Suprapubic skin (tissue), 4 donors: ENCODE measurements at regions not wholly inside any gene's neighbourhood (a gene's known extent, or its start where the extent isn't known, plus 50 kb on each side); places are given as distances from the start of the nearest gene placed in this dataset.
A peak's percentile ranks its signal among the peaks of the same experiment; 100 is the strongest.

Experiments used
- DNase-seq, 2 donors: peaks; one replicate each; pipeline ENCODE4 v3.0.0-alpha.2; 2019; ENCODE audit warnings: low spot score in 2 of 2
- H3K27ac ChIP-seq: fragments of 200-600 bp; sonication (generic); one replicate; pipeline ENCODE4 v1.5.1; 2019
- H3K27me3 ChIP-seq: fragments of 200-600 bp; sonication (generic); one replicate; pipeline ENCODE4 v1.5.1; 2019
- H3K36me3 ChIP-seq: fragments of 200-600 bp; sonication (generic); one replicate; pipeline ENCODE4 v1.5.1; 2019
- H3K4me1 ChIP-seq: fragments of 200-600 bp; sonication (generic); one replicate; pipeline ENCODE4 v1.5.1; 2019
- H3K4me3 ChIP-seq: fragments of 200-600 bp; sonication (generic); one replicate; pipeline ENCODE4 v1.5.1; 2019; ENCODE audit warnings: mild to moderate bottlenecking
- H3K9me3 ChIP-seq: fragments of 200-600 bp; sonication (generic); one replicate; pipeline ENCODE4 v1.5.1; 2019
- EP300 ChIP-seq: sonication (generic); formaldehyde crosslinking; IDR thresholded peaks from one replicate; pipeline ENCODE4 v1.6.1; 2017; ENCODE audit warnings: antibody characterized with exemption
- POLR2A ChIP-seq, 2 donors: fragments of 450-650 bp; IDR thresholded peaks; one replicate each; pipeline ENCODE4 v1.6.1; 2017; ENCODE audit warnings: antibody characterized with exemption in 2 of 2, mild to moderate bottlenecking in 2 of 2, moderate library complexity in 2 of 2
- POLR2AphosphoS5 ChIP-seq, 3 donors: sonication (generic); formaldehyde crosslinking; IDR thresholded peaks; one replicate each; pipeline ENCODE4 v1.6.1; 2017; ENCODE audit warnings: antibody characterized with exemption in 3 of 3
- whole genome bisulfite sequencing: methylation state at CpG from one replicate; pipeline ENCODE4 v1.1.5; 2018; 5-methylcytosine and 5-hydroxymethylcytosine counted together
- TF ChIP-seq, protein P1 (sequence below), 2 donors: fragments of 200-600 bp in 1 of 2; fragments of 450-650 bp in 1 of 2; sonication (generic) in 1 of 2; IDR thresholded peaks; one replicate each; pipeline ENCODE4 v1.5.1; 2016 to 2019; ENCODE audit warnings: antibody characterized with exemption in 2 of 2, mild to moderate bottlenecking in 1 of 2, moderate library complexity in 1 of 2

DNA sequence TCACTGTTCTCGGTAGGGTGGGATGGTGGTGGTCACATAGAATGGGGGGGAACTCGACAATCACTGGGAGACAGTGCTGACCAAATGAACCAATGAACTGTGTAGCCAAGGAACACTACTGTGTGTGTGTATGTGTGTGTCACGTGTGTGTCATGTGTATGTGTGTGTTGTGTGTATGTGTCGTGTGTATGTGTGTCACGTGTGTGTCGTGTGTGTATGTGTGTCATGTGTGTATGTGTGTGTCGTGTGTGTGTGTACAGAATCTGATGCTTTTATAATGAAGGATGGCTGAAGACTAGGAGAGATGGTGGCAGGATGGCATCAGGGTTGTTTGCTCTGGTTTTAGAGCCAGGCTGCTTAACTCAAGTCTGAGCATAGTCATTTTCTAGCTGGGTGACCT lies 99.1 kb upstream of the DUSP22 start:
- TF ChIP-seq POLR2A (IDR thresholded peaks at IDR 0.05), result no peak
- TF ChIP-seq, protein P1, sequence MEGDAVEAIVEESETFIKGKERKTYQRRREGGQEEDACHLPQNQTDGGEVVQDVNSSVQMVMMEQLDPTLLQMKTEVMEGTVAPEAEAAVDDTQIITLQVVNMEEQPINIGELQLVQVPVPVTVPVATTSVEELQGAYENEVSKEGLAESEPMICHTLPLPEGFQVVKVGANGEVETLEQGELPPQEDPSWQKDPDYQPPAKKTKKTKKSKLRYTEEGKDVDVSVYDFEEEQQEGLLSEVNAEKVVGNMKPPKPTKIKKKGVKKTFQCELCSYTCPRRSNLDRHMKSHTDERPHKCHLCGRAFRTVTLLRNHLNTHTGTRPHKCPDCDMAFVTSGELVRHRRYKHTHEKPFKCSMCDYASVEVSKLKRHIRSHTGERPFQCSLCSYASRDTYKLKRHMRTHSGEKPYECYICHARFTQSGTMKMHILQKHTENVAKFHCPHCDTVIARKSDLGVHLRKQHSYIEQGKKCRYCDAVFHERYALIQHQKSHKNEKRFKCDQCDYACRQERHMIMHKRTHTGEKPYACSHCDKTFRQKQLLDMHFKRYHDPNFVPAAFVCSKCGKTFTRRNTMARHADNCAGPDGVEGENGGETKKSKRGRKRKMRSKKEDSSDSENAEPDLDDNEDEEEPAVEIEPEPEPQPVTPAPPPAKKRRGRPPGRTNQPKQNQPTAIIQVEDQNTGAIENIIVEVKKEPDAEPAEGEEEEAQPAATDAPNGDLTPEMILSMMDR (IDR thresholded peaks at IDR 0.05), result no peak
- TF ChIP-seq EP300, result no peak
- TF ChIP-seq POLR2AphosphoS5 (IDR thresholded peaks at IDR 0.05), result no peak
- peak in 1 of 2 donors; percentile 31 for DNase-seq
- H3K9me3 ChIP-seq, result no peaks in the 10 kb centered on the region
- H3K4me1 ChIP-seq, result peaks cover 11% of the 10 kb centered on the region
- H3K27me3 ChIP-seq, result no peaks in the 10 kb centered on the region
- H3K4me3 ChIP-seq, result no peak overlapping the region
- 90% methylated on average over 7 of the region's 7 CpGs for WGBS
- H3K27ac ChIP-seq, result no peak overlapping the region
- H3K36me3 ChIP-seq, result no peaks in the 10 kb centered on the region

DNA sequence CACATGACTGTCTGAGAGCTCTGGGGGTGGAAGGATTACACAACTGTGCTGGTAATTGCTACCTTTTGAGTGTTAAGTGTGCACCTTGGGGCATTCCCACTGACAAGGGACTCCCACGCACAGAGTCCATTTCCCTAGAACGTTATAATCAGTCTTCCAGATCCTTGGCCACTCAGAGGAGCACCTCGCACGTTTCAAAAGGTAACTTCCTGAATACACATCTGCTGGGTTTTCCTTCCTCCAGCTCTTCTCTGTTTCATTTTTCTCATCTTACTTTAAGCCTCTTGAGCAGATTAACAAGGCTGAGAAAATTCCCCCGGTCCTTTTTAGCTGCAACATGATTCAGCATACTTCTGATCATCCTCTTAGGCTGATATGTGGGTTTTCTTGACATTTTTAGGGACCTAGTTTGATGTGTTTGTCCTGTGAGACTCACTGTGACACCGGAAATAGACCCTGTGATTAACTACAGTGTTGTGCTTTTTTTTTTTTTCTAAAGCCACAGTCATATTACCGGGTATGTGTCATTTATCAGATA lies 98.4 kb upstream of the DUSP22 start:
- Histone ChIP-seq H3K27ac (no peak overlapping the region), H3K4me3 (no peak overlapping the region), H3K9me3 (no peaks in the 10 kb centered on the region), H3K27me3 (no peaks in the 10 kb centered on the region), H3K36me3 (no peaks in the 10 kb centered on the region), H3K4me1 (peaks cover 9% of the 10 kb centered on the region)
- 58% methylated on average over 7 of the region's 7 CpGs for WGBS
- TF ChIP-seq POLR2A (IDR thresholded peaks at IDR 0.05) (no peak), EP300 (no peak), POLR2AphosphoS5 (IDR thresholded peaks at IDR 0.05) (no peak)
- TF ChIP-seq, protein P1 (IDR thresholded peaks at IDR 0.05), result no peak
- DNase-seq, result peak in 1 of 2 donors; percentile 12

DNA sequence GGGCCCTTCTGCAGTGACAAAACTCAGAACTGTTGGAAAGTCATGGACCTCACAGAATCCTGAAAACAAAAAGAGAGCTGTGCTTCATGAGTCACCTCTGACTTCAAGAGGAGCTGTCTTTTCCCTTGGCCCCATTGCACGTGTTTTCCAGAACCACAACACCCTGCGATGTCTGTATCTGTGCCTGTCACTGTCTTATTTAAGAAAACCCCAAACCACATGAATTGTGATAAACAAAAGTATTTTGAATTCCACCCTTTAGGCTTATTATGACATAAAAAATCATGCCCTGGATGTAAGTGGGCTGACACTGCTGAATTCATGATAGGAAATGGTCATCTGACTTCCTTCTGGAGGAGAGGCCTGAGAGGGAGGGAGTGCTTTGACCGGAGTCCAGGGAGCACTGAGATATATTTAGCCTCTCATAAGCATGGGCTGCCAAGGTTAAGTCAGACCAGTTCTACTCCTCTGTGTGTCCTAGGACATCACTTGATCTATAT lies 96.4 kb upstream of the DUSP22 start:
- no peak for DNase-seq
- TF ChIP-seq EP300 (no peak), POLR2AphosphoS5 (IDR thresholded peaks at IDR 0.05) (no peak), POLR2A (IDR thresholded peaks at IDR 0.05) (no peak)
- TF ChIP-seq, protein P1 (IDR thresholded peaks at IDR 0.05), result no peak
- no peak overlapping the region for H3K4me3 ChIP-seq
- peaks cover 9% of the 10 kb centered on the region for H3K4me1 ChIP-seq
- no peaks in the 10 kb centered on the region for H3K27me3 ChIP-seq
- H3K36me3 ChIP-seq, result no peaks in the 10 kb centered on the region
- 53% methylated on average over 3 of the region's 3 CpGs for WGBS
- no peaks in the 10 kb centered on the region for H3K9me3 ChIP-seq
- no peak overlapping the region for H3K27ac ChIP-seq

DNA sequence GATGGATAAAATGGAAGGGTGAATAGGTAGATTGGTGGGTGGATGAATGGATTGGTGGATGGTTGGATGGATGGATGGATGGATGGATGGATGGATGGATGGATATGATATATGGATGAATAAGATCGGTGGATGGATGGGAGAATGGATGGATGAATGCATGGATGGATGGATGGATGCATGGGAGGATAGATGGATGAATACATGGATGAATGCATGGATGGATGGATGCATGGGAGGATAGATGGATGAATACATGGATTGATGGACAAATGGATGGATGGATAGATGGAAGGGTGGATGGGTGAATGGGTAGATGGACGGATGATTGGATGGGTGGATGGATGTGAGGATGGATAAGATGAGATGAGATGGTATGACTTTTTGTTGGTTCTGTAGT lies 95.7 kb upstream of the DUSP22 start:
- TF ChIP-seq, protein P1 (IDR thresholded peaks at IDR 0.05), result no peak
- TF ChIP-seq POLR2A (IDR thresholded peaks at IDR 0.05), result no peak
- no peak for TF ChIP-seq EP300
- no peak for TF ChIP-seq POLR2AphosphoS5 (IDR thresholded peaks at IDR 0.05)
- WGBS, result 93% methylated on average over 2 of the region's 2 CpGs
- H3K9me3 ChIP-seq, result no peaks in the 10 kb centered on the region

DNA sequence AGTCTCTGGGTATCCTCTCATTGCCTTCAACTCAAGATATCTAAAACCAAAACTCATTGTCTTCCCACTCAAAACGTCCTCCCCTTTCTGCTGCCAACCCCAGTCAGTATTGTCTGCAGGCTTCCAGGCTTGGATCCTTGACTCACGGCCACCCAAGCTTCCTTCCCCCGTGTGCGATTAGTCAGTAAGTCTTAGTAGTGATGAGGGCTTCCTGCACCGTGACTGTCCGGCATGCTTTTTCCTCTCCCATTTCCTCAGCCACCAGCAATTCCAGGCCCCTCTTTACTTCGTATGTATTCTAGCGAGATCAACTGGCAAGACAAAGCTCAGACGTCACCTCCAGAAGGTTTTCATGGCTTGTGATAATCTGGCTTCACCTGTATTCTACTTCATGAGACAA lies 88.6 kb upstream of the DUSP22 start:
- 82% methylated on average over 9 of the region's 9 CpGs for WGBS
- no peaks in the 10 kb centered on the region for H3K9me3 ChIP-seq

More for the DNA sequence above, 95.7 kb upstream of the DUSP22 start:
- Histone ChIP-seq H3K4me1 (peaks cover 9% of the 10 kb centered on the region), H3K27me3 (no peaks in the 10 kb centered on the region), H3K36me3 (no peaks in the 10 kb centered on the region), H3K4me3 (no peak overlapping the region), H3K27ac (no peak overlapping the region)
- DNase-seq, result no peak

More for the DNA sequence above, 88.6 kb upstream of the DUSP22 start:
- no peak overlapping the region for H3K4me3 ChIP-seq
- H3K27me3 ChIP-seq, result peaks cover 2% of the 10 kb centered on the region
- no peaks in the 10 kb centered on the region for H3K4me1 ChIP-seq
- H3K27ac ChIP-seq, result no peak overlapping the region
- TF ChIP-seq, protein P1 (IDR thresholded peaks at IDR 0.05), result no peak
- no peak for TF ChIP-seq EP300
- no peak for TF ChIP-seq POLR2AphosphoS5 (IDR thresholded peaks at IDR 0.05)
- no peak for TF ChIP-seq POLR2A (IDR thresholded peaks at IDR 0.05)
- H3K36me3 ChIP-seq, result no peaks in the 10 kb centered on the region
- no peak for DNase-seq
